Ectodermal cell (in vitro differentiated cells): ENCODE measurements at regions not wholly inside any gene's neighbourhood (a gene's known extent, or its start where the extent isn't known, plus 50 kb on each side); places are given as distances from the start of the nearest gene placed in this dataset.
"Not testable (repeated sequence)": the region's sequence is repeated elsewhere in the genome, so short reads cannot be mapped to it uniquely, and the experiment has no call there.

Experiments used
- H3K27ac ChIP-seq: 2 replicates; pipeline ENCODE4 v1.7.0; 2013; ENCODE audit warnings: mild to moderate bottlenecking, low read depth, low read length; ENCODE audit not compliant: insufficient read depth, poor library complexity, severe bottlenecking
- H3K27me3 ChIP-seq: 2 replicates; pipeline ENCODE4 v1.7.0; 2013; ENCODE audit warnings: mild to moderate bottlenecking, low read length; ENCODE audit not compliant: insufficient read depth, control insufficient read depth, poor library complexity, severe bottlenecking
- H3K36me3 ChIP-seq: one replicate; pipeline ENCODE4 v1.7.0; 2013; ENCODE audit warnings: low read length; ENCODE audit not compliant: control insufficient read depth, insufficient read depth
- H3K4me1 ChIP-seq: one replicate; pipeline ENCODE4 v1.7.0; 2013; ENCODE audit warnings: low read length; ENCODE audit not compliant: control insufficient read depth, insufficient read depth
- H3K4me3 ChIP-seq: 2 replicates; pipeline ENCODE4 v1.7.0; 2013; ENCODE audit warnings: low read depth, low read length, control low read depth; ENCODE audit not compliant: insufficient read depth
- H3K9me3 ChIP-seq: 2 replicates; pipeline ENCODE4 v1.7.0; 2013; ENCODE audit warnings: mild to moderate bottlenecking, low read length, moderate library complexity; ENCODE audit not compliant: control insufficient read depth
- whole genome bisulfite sequencing, 2 experiments: methylation state at CpG; one replicate each; pipeline ENCODE4 v1.1.7; 2013; ENCODE audit warnings: missing lambda C conversion rate in 2 of 2; 5-methylcytosine and 5-hydroxymethylcytosine counted together

- no peak overlapping the region for H3K4me3 ChIP-seq
- H3K27me3 ChIP-seq = no peaks in the 10 kb centered on the region
- 88 to 93% methylated on average over 3 of the region's 3 CpGs for WGBS, 2 experiments
These were observed 162.0 kb downstream of the NKX6-1 start for GRCh38 chr4:84336964-84337705.

GRCh38 chr4:84327526-84327925, 171.6 kb downstream of the NKX6-1 start:
- Histone ChIP-seq H3K27ac (no peak overlapping the region), H3K4me1 (peaks cover 19% of the 10 kb centered on the region), H3K9me3 (no peaks in the 10 kb centered on the region), H3K27me3 (no peaks in the 10 kb centered on the region), H3K36me3 (no peaks in the 10 kb centered on the region), H3K4me3 (no peak overlapping the region)

More at GRCh38 chr4:84336964-84337705, 162.0 kb downstream of the NKX6-1 start:
- H3K9me3 ChIP-seq = no peaks in the 10 kb centered on the region
- H3K4me1 ChIP-seq = no peaks in the 10 kb centered on the region
- no peaks in the 10 kb centered on the region for H3K36me3 ChIP-seq
- H3K27ac ChIP-seq = no peak overlapping the region

- Histone ChIP-seq H3K4me3 (no peak overlapping the region), H3K4me1 (peaks cover 19% of the 10 kb centered on the region), H3K36me3 (no peaks in the 10 kb centered on the region), H3K9me3 (no peaks in the 10 kb centered on the region), H3K27me3 (no peaks in the 10 kb centered on the region), H3K27ac (no peak overlapping the region)
- 74 to 82% methylated on average over 2 of the region's 2 CpGs for WGBS, 2 experiments
These were observed 173.5 kb downstream of the NKX6-1 start for GRCh38 chr4:84325625-84326024.

- Histone ChIP-seq H3K4me3 (no peak overlapping the region), H3K36me3 (no peaks in the 10 kb centered on the region), H3K27ac (no peak overlapping the region), H3K27me3 (no peaks in the 10 kb centered on the region), H3K4me1 (peaks cover 19% of the 10 kb centered on the region), H3K9me3 (no peaks in the 10 kb centered on the region)
- 46 to 48% methylated on average over 16 of the region's 16 CpGs for WGBS, 2 experiments
These were observed 174.5 kb downstream of the NKX6-1 start for GRCh38 chr4:84324303-84325245.

- H3K9me3 ChIP-seq = no peaks in the 10 kb centered on the region
- peaks cover 5% of the 10 kb centered on the region for H3K4me1 ChIP-seq
- H3K27me3 ChIP-seq = no peaks in the 10 kb centered on the region
- no peaks in the 10 kb centered on the region for H3K36me3 ChIP-seq
- 91 to 96% methylated on average over 4 of the region's 4 CpGs for WGBS, 2 experiments
- no peak overlapping the region for H3K4me3 ChIP-seq
- no peak overlapping the region for H3K27ac ChIP-seq
These were observed 180.0 kb downstream of the NKX6-1 start for GRCh38 chr4:84319124-84319523.

- H3K27ac ChIP-seq = no peak overlapping the region
- no peaks in the 10 kb centered on the region for H3K9me3 ChIP-seq
- H3K27me3 ChIP-seq = no peaks in the 10 kb centered on the region
- no peaks in the 10 kb centered on the region for H3K36me3 ChIP-seq
- no peak overlapping the region for H3K4me3 ChIP-seq
- H3K4me1 ChIP-seq = no peaks in the 10 kb centered on the region
These were observed 181.6 kb downstream of the NKX6-1 start for GRCh38 chr4:84317513-84317912.

- H3K4me1 ChIP-seq = no peaks in the 10 kb centered on the region
- 95 to 97% methylated on average over 5 to 6 of the region's 6 CpGs for WGBS, 2 experiments
- H3K27me3 ChIP-seq = no peaks in the 10 kb centered on the region
These were observed 186.6 kb downstream of the NKX6-1 start for GRCh38 chr4:84312426-84313012.

GRCh38 chr4:84309191-84309590, 189.9 kb downstream of the NKX6-1 start:
- WGBS, 2 experiments = 92% methylated on average over 3 of the region's 3 CpGs

More at GRCh38 chr4:84312426-84313012, 186.6 kb downstream of the NKX6-1 start:
- H3K36me3 ChIP-seq = no peaks in the 10 kb centered on the region
- no peaks in the 10 kb centered on the region for H3K9me3 ChIP-seq
- no peak overlapping the region for H3K4me3 ChIP-seq
- no peak overlapping the region for H3K27ac ChIP-seq

GRCh38 chr4:84298719-84299254, 200.3 kb downstream of the NKX6-1 start:
- 74 to 77% methylated on average over 24 of the region's 27 CpGs for WGBS, 2 experiments
- not testable (repeated sequence) for H3K4me3 ChIP-seq, H3K4me1 ChIP-seq, H3K36me3 ChIP-seq, H3K27me3 ChIP-seq, H3K9me3 ChIP-seq, H3K27ac ChIP-seq

More at GRCh38 chr4:84309191-84309590, 189.9 kb downstream of the NKX6-1 start:
- Histone ChIP-seq H3K4me3 (no peak overlapping the region), H3K4me1 (no peaks in the 10 kb centered on the region), H3K27me3 (no peaks in the 10 kb centered on the region), H3K36me3 (no peaks in the 10 kb centered on the region), H3K9me3 (no peaks in the 10 kb centered on the region), H3K27ac (no peak overlapping the region)
